T-helper 2 cell treated with Interferon-gamma antibody and Interleukin-4, amounts not matched to agents 5 μg/mL and 100 μg/mL, for 36 hours (primary cell): ENCODE measurements at regions not wholly inside any gene's neighbourhood (a gene's known extent, or its start where the extent isn't known, plus 50 kb on each side); places are given as distances from the start of the nearest gene placed in this dataset.
"Not testable (repeated sequence)": the region's sequence is repeated elsewhere in the genome, so short reads cannot be mapped to it uniquely, and the experiment has no call there.

Experiments used
- DNase-seq: peaks from one replicate; pipeline ENCODE4 v3.0.0; 2021; ENCODE audit warnings: low spot score
- H3K27ac Mint-ChIP-seq: one replicate; pipeline ENCODE4 v1.8.0; 2021; ENCODE audit warnings: mild to moderate bottlenecking, mixed read lengths
- H3K27me3 Mint-ChIP-seq: one replicate; pipeline ENCODE4 v1.8.0; 2021; ENCODE audit warnings: low read depth, mixed read lengths
- H3K36me3 Mint-ChIP-seq: one replicate; pipeline ENCODE4 v1.8.0; 2021; ENCODE audit warnings: low read depth, mixed read lengths
- H3K4me1 Mint-ChIP-seq: one replicate; pipeline ENCODE4 v1.8.0; 2021; ENCODE audit warnings: low read depth, mixed read lengths
- H3K4me3 Mint-ChIP-seq: one replicate; pipeline ENCODE4 v1.8.0; 2022; ENCODE audit warnings: mild to moderate bottlenecking, moderate library complexity, mixed read lengths
- H3K9me3 Mint-ChIP-seq: one replicate; pipeline ENCODE4 v1.8.0; 2021; ENCODE audit warnings: mixed read lengths

- Mint-ChIP-seq H3K4me3 (no peak overlapping the region), H3K9me3 (peaks cover 15% of the 10 kb centered on the region), H3K27ac (no peak overlapping the region), H3K4me1 (no peaks in the 10 kb centered on the region), H3K27me3 (no peaks in the 10 kb centered on the region), H3K36me3 (no peaks in the 10 kb centered on the region)
- no peak for DNase-seq
These were observed 514.8 kb upstream of the IMPG1 start for GRCh38 chr6:76587271-76587670.

- Mint-ChIP-seq H3K27ac (no peak overlapping the region), H3K9me3 (peaks cover 20% of the 10 kb centered on the region), H3K4me3 (no peak overlapping the region), H3K27me3 (no peaks in the 10 kb centered on the region), H3K36me3 (no peaks in the 10 kb centered on the region), H3K4me1 (no peaks in the 10 kb centered on the region)
- DNase-seq: no peak
These were observed 511.7 kb upstream of the IMPG1 start for GRCh38 chr6:76584121-76584520.

- Mint-ChIP-seq H3K9me3 (peaks cover 16% of the 10 kb centered on the region), H3K36me3 (no peaks in the 10 kb centered on the region), H3K4me1 (no peaks in the 10 kb centered on the region), H3K27me3 (no peaks in the 10 kb centered on the region), H3K4me3 (no peak overlapping the region), H3K27ac (no peak overlapping the region)
- no peak for DNase-seq
These were observed 506.3 kb upstream of the IMPG1 start for GRCh38 chr6:76578746-76579145.

DNA sequence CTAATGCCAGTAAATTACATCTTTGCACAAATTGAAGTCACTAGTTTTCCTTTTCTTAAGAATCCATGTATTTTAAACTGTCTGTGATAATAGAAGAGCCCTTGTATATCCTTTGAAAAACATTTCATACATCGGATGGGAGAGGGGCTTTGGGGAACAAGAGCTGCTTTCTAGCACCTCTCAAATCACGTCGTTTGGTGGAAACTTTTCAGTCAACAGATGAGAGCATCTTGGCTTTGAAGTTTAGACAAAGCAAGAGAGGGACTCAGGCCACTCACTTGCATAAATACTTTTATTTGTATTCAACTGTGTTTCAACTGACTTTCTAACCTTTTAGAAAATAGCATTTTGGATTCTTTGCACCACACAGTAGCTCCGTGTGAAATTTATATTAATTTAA is 502.3 kb upstream of the IMPG1 start:
- no peak overlapping the region for H3K27ac Mint-ChIP-seq
- H3K27me3 Mint-ChIP-seq: no peaks in the 10 kb centered on the region
- H3K9me3 Mint-ChIP-seq: no peaks in the 10 kb centered on the region
- no peaks in the 10 kb centered on the region for H3K36me3 Mint-ChIP-seq
- no peak for DNase-seq
- no peaks in the 10 kb centered on the region for H3K4me1 Mint-ChIP-seq
- H3K4me3 Mint-ChIP-seq: no peak overlapping the region

- no peaks in the 10 kb centered on the region for H3K27me3 Mint-ChIP-seq
- H3K4me3 Mint-ChIP-seq: no peak overlapping the region
- DNase-seq: no peak
- H3K9me3 Mint-ChIP-seq: peaks cover 14% of the 10 kb centered on the region
- no peaks in the 10 kb centered on the region for H3K36me3 Mint-ChIP-seq
- H3K4me1 Mint-ChIP-seq: no peaks in the 10 kb centered on the region
- no peak overlapping the region for H3K27ac Mint-ChIP-seq
These were observed 493.5 kb upstream of the IMPG1 start for GRCh38 chr6:76565932-76566331.

DNA sequence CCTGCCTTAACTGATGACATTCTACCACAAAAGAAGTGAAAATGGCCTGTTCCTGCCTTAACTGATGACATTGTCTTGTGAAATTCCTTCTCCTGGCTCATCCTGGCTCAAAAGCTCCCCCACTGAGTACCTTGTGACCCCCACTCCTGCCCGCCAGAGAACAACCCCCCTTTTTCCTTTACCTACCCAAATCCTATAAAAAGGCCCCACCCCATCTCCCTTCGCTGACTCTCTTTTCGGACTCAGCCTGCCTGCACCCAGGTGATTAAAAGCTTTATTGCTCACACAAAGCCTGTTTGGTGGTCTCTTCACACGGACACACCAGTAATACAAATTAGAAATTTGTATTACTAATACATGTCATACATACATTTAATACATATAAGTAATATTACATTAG is 489.9 kb upstream of the IMPG1 start:
- H3K36me3 Mint-ChIP-seq, H3K27me3 Mint-ChIP-seq, H3K4me3 Mint-ChIP-seq, DNase-seq, H3K4me1 Mint-ChIP-seq, H3K27ac Mint-ChIP-seq: not testable (repeated sequence)
- H3K9me3 Mint-ChIP-seq: peaks cover 14% of the 10 kb centered on the region

DNA sequence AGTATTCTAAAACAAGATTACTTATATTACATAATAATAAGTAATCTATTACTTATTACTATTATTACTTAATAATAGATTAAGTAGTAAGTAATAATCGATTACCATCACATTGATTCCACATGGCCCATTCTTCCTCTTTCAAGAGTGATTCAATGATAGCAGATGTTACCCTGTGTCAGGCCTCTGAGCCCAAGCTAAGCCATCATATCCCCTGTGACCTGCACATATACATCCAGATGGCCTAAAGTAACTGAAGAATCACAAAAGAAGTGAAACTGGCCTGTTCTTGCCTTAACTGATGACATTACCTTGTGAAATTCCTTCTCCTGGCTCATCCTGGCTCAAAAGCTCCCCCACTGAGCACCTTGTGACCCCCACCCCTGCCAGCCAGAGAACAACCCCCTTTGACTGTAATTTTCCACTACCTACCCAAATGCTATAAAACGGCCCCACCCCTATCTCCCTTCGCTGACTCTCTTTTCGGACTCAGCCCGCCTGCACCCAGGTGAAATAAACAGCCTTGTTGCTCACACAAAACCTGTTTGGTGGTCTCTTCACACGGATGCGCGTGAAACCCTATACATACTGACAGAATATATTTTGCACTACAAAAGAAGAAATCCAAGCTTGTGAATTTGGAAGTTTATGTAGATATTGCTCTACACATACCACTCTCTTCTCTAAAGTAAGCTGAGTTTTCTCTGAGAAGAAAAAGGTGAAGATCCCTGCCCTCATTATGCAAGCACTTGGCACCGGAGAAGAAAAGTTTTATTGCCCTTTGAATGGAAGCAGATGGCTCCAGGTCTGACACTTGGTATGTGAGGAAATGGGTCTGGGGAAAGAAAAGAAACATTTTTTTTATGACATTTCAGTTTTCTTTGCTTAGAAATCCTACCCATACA is 488.6 kb upstream of the IMPG1 start:
- not testable (repeated sequence) for H3K4me3 Mint-ChIP-seq, H3K27ac Mint-ChIP-seq, DNase-seq, H3K4me1 Mint-ChIP-seq, H3K36me3 Mint-ChIP-seq, H3K27me3 Mint-ChIP-seq
- H3K9me3 Mint-ChIP-seq: peaks cover 14% of the 10 kb centered on the region

GRCh38 chr6:76553256-76553655 is 480.8 kb upstream of the IMPG1 start:
- Mint-ChIP-seq H3K27me3 (no peaks in the 10 kb centered on the region), H3K4me3 (no peak overlapping the region), H3K4me1 (no peaks in the 10 kb centered on the region), H3K9me3 (peaks cover 4% of the 10 kb centered on the region), H3K27ac (no peak overlapping the region), H3K36me3 (no peaks in the 10 kb centered on the region)
- no peak for DNase-seq

DNA sequence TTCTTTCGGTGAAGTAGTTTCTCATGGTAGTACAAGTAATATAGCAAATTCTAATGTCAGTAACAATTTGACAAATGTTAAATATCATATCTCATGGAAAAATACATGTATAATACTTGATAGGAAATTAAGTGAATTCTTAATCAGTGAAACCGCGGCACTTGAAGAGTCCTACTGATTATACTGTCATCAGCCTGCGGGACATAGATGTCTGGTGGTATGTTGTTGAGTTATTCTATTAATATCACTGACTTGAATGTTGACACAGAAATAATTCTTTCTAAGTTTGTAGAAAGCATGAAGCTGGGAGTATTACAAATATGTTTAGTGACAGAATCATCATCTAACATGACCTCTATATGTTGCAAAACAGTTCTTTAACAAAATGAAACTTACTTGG is 479.8 kb upstream of the IMPG1 start:
- no peak overlapping the region for H3K27ac Mint-ChIP-seq
- no peaks in the 10 kb centered on the region for H3K36me3 Mint-ChIP-seq
- H3K9me3 Mint-ChIP-seq: peaks cover 4% of the 10 kb centered on the region
- H3K27me3 Mint-ChIP-seq: no peaks in the 10 kb centered on the region
- no peak overlapping the region for H3K4me3 Mint-ChIP-seq
- no peak for DNase-seq
- no peaks in the 10 kb centered on the region for H3K4me1 Mint-ChIP-seq

GRCh38 chr6:76533661-76534060 is 461.2 kb upstream of the IMPG1 start:
- Mint-ChIP-seq H3K27ac (no peak overlapping the region), H3K27me3 (no peaks in the 10 kb centered on the region), H3K4me3 (no peak overlapping the region), H3K36me3 (no peaks in the 10 kb centered on the region), H3K9me3 (peaks cover 42% of the 10 kb centered on the region), H3K4me1 (no peaks in the 10 kb centered on the region)
- DNase-seq: no peak

- Mint-ChIP-seq H3K27me3 (no peaks in the 10 kb centered on the region), H3K4me1 (no peaks in the 10 kb centered on the region), H3K4me3 (no peak overlapping the region), H3K27ac (no peak overlapping the region), H3K36me3 (no peaks in the 10 kb centered on the region), H3K9me3 (peaks cover 46% of the 10 kb centered on the region)
- no peak for DNase-seq
These were observed 460.2 kb upstream of the IMPG1 start for GRCh38 chr6:76532647-76533046.

DNA sequence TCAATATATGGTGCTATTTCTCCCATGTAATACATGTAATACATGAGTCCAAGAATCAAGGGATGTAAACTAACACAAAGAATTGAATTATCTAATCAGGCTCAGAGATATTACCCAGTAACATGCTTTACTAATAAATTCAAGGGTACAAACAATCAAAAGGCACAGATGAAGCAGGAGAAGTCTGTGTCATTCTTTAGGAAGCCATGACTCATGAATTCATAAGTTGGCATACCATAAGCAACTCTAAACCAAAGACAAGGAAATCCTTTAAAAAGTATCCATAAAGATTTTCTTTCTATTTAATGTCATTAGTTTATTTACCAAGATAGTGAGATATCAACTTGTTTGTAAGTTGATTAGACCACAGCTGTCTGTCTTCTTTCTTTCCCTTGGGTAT is 446.0 kb upstream of the IMPG1 start:
- Mint-ChIP-seq H3K4me1 (no peaks in the 10 kb centered on the region), H3K4me3 (no peak overlapping the region), H3K27ac (no peak overlapping the region), H3K27me3 (no peaks in the 10 kb centered on the region), H3K36me3 (no peaks in the 10 kb centered on the region), H3K9me3 (peaks cover 21% of the 10 kb centered on the region)
- DNase-seq: no peak

GRCh38 chr6:76516924-76517323 is 444.5 kb upstream of the IMPG1 start:
- Mint-ChIP-seq H3K4me1 (no peaks in the 10 kb centered on the region), H3K27ac (no peak overlapping the region), H3K36me3 (no peaks in the 10 kb centered on the region), H3K9me3 (peaks cover 20% of the 10 kb centered on the region), H3K4me3 (no peak overlapping the region), H3K27me3 (no peaks in the 10 kb centered on the region)
- no peak for DNase-seq

- H3K9me3 Mint-ChIP-seq: peaks cover 20% of the 10 kb centered on the region
- no peak overlapping the region for H3K27ac Mint-ChIP-seq
- no peaks in the 10 kb centered on the region for H3K27me3 Mint-ChIP-seq
These were observed 438.0 kb upstream of the IMPG1 start for GRCh38 chr6:76510489-76510888.

GRCh38 chr6:76509397-76509796 is 436.9 kb upstream of the IMPG1 start:
- H3K27ac Mint-ChIP-seq: no peak overlapping the region
- H3K9me3 Mint-ChIP-seq: peaks cover 20% of the 10 kb centered on the region
- no peak for DNase-seq
- H3K27me3 Mint-ChIP-seq: no peaks in the 10 kb centered on the region
- H3K36me3 Mint-ChIP-seq: no peaks in the 10 kb centered on the region
- H3K4me1 Mint-ChIP-seq: no peaks in the 10 kb centered on the region
- no peak overlapping the region for H3K4me3 Mint-ChIP-seq

More at GRCh38 chr6:76510489-76510888, 438.0 kb upstream of the IMPG1 start:
- H3K4me3 Mint-ChIP-seq: no peak overlapping the region
- DNase-seq: no peak
- H3K36me3 Mint-ChIP-seq: no peaks in the 10 kb centered on the region
- no peaks in the 10 kb centered on the region for H3K4me1 Mint-ChIP-seq
